ENCODE measurements at regions not wholly inside any gene's neighbourhood (a gene's known extent, or its start where the extent isn't known, plus 50 kb on each side); places are given as distances from the start of the nearest gene placed in this dataset.
"Not testable (repeated sequence)": the region's sequence is repeated elsewhere in the genome, so short reads cannot be mapped to it uniquely, and the experiment has no call there.

- TF ChIP-seq CSDC2 (CRISPR knock-in tag; IDR thresholded peaks at IDR 0.05); PATZ1 (CRISPR knock-in tag; IDR thresholded peaks at IDR 0.05; ENCODE audit: borderline replicate concordance); CREB5 (CRISPR knock-in tag; IDR thresholded peaks at IDR 0.05; ENCODE audit: low read depth); ZFP30 (CRISPR knock-in tag; IDR thresholded peaks at IDR 0.05); ZNF565 (CRISPR knock-in tag; conservative IDR thresholded peaks at IDR 0.05; ENCODE audit: low read depth): not testable (repeated sequence)
Observed at GRCh38 chr1:804378-805115, 118.1 kb upstream of the OR4F16 start.

Data from SK-N-SH treated with all-trans-retinoic acid at 6 μM for 48 hours (cell line).